Liver (tissue), 8 donors: ENCODE measurements at regions not wholly inside any gene's neighbourhood (a gene's known extent, or its start where the extent isn't known, plus 50 kb on each side); places are given as distances from the start of the nearest gene placed in this dataset.

Source experiments
- DNase-seq: peaks from one replicate; pipeline ENCODE4 v3.0.0-alpha.2; 2017; ENCODE audit warnings: low spot score
- H3K27ac ChIP-seq, 2 donors: one replicate each; pipeline ENCODE4 v1.7.0; 2013; ENCODE audit warnings: inconsistent platforms in 2 of 2, low read length in 2 of 2, control low read depth in 1 of 2, low read depth in 1 of 2, mild to moderate bottlenecking in 1 of 2
- H3K27me3 ChIP-seq, 4 donors: one replicate each; pipeline versions ENCODE4 v1.6.1 to v1.7.0; 2013; ENCODE audit warnings: low read length in 3 of 4, inconsistent platforms in 1 of 4, mild to moderate bottlenecking in 1 of 4, moderate library complexity in 1 of 4; ENCODE audit not compliant: control insufficient read depth in 4 of 4, insufficient read depth in 4 of 4
- H3K36me3 ChIP-seq, 4 donors: one replicate each; pipeline versions ENCODE4 v1.6.1 to v1.7.0; 2013; ENCODE audit warnings: low read length in 3 of 4, mild to moderate bottlenecking in 3 of 4, low read depth in 1 of 4, moderate library complexity in 1 of 4; ENCODE audit not compliant: control insufficient read depth in 4 of 4, insufficient read depth in 3 of 4
- H3K4me1 ChIP-seq, 4 donors: one replicate each; pipeline versions ENCODE4 v1.6.1 to v1.7.0; 2013; ENCODE audit warnings: low read length in 3 of 4, mild to moderate bottlenecking in 3 of 4, moderate library complexity in 1 of 4; ENCODE audit not compliant: control insufficient read depth in 4 of 4, insufficient read depth in 4 of 4
- H3K4me3 ChIP-seq, 3 donors: one replicate each; pipeline versions ENCODE4 v1.6.1 to v1.7.0; 2013; ENCODE audit warnings: low read length in 3 of 3, control low read depth in 1 of 3, low read depth in 1 of 3, mild to moderate bottlenecking in 1 of 3
- H3K9ac ChIP-seq, 2 donors: one replicate each; pipeline ENCODE4 v1.7.0; 2013; ENCODE audit warnings: low read length in 2 of 2, mild to moderate bottlenecking in 2 of 2, moderate library complexity in 2 of 2, control low read depth in 1 of 2, low read depth in 1 of 2
- H3K9me3 ChIP-seq, 4 donors: one replicate each; pipeline versions ENCODE4 v1.6.1 to v1.7.0; 2013; ENCODE audit warnings: low read length in 3 of 4; ENCODE audit not compliant: control insufficient read depth in 4 of 4
- EGR1 ChIP-seq, 2 donors: IDR thresholded peaks; 2 replicates each; pipeline ENCODE4 v1.6.1; 2016 to 2018; ENCODE audit warnings: antibody characterized with exemption in 2 of 2, low read depth in 2 of 2
- HNF4A ChIP-seq, 2 donors: conservative IDR thresholded peaks; 2 replicates each; pipeline ENCODE4 v1.6.1; 2016; ENCODE audit warnings: antibody characterized with exemption in 2 of 2, mild to moderate bottlenecking in 2 of 2
- HNF4G ChIP-seq: IDR thresholded peaks from 2 replicates; pipeline ENCODE4 v1.6.1; 2016; ENCODE audit warnings: antibody characterized with exemption
- JUND ChIP-seq, 2 donors: IDR thresholded peaks; 2 replicates each; pipeline ENCODE4 v1.6.1; 2016; ENCODE audit warnings: antibody characterized with exemption in 2 of 2
- NR2F2 ChIP-seq: IDR thresholded peaks from 2 replicates; pipeline ENCODE4 v1.6.1; 2016; ENCODE audit warnings: antibody characterized with exemption
- RAD21 ChIP-seq, 2 donors: IDR thresholded peaks; 2 replicates each; pipeline ENCODE4 v1.6.1; 2016; ENCODE audit warnings: antibody characterized with exemption in 2 of 2, mild to moderate bottlenecking in 2 of 2
- SP1 ChIP-seq: IDR thresholded peaks from 2 replicates; pipeline ENCODE4 v1.6.1; 2018; ENCODE audit warnings: antibody characterized with exemption, mild to moderate bottlenecking
- TAF1 ChIP-seq: conservative IDR thresholded peaks from 2 replicates; pipeline ENCODE4 v1.6.1; 2016; ENCODE audit warnings: antibody characterized with exemption, mild to moderate bottlenecking
- YY1 ChIP-seq: IDR thresholded peaks from 2 replicates; pipeline ENCODE4 v1.6.1; 2016; ENCODE audit warnings: antibody characterized with exemption, mild to moderate bottlenecking
- WGBS: extraction: QIAGEN DNeasy Blood & Tissue Kit; methylation state at CpG from one replicate; pipeline ENCODE4 v1.1.7; 2013; 5-methylcytosine and 5-hydroxymethylcytosine counted together
- TF ChIP-seq, protein P1 (sequence below): IDR thresholded peaks from 2 replicates; pipeline ENCODE4 v1.6.1; 2016; ENCODE audit warnings: antibody characterized with exemption, mild to moderate bottlenecking
- TF ChIP-seq, protein P2 (sequence below): IDR thresholded peaks from 2 replicates; pipeline ENCODE4 v1.6.1; 2016; ENCODE audit warnings: antibody characterized with exemption
- TF ChIP-seq, protein P3 (sequence below): IDR thresholded peaks from 2 replicates; pipeline ENCODE4 v1.6.1; 2016; ENCODE audit warnings: antibody characterized with exemption
- TF ChIP-seq, protein P4 (sequence below): fragments of 150-350 bp; IDR thresholded peaks from 2 replicates; pipeline ENCODE4 v1.5.1; 2017; ENCODE audit warnings: improper control_type of control experiment, low read depth, low read length; ENCODE audit not compliant: missing input control
- TF ChIP-seq, protein P5 (sequence below): IDR thresholded peaks from 2 replicates; pipeline ENCODE4 v1.6.1; 2016; ENCODE audit warnings: antibody characterized with exemption
- donor health status: healthy.
- donor health status: healthy.
- donor health status: healthy.
- donor health status: healthy.
- donor health status: healthy.

DNA sequence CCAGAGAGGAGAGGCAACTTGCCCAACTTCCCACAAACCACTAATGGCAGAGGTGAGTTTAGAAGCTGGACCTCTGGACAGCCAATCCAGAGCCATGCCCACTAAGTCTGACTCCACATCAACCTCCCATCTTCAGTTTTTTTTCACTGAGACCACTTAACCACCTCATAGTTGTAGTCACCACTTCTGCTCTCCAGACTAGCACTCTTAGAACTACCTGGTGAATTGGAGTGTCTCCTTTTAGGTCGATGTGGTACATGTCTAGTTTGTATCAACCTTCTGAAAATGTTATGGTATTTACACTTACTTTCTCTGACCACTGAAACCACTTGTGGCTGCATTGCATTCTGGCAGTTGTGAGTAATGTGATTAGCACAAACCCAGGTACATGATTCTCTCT, 743.6 kb upstream of the FANCL start:
- no peak overlapping the region for H3K9ac ChIP-seq
- H3K4me3 ChIP-seq = no peak overlapping the region
- no peak for DNase-seq
- H3K27ac ChIP-seq = no peak overlapping the region
- H3K4me1 ChIP-seq = no peaks in the 10 kb centered on the region
- no peaks in the 10 kb centered on the region for H3K27me3 ChIP-seq
- TF ChIP-seq YY1 (no peak), NR2F2 (no peak), HNF4A (conservative IDR thresholded peaks at IDR 0.05) (no peak), HNF4G (no peak)
- TF ChIP-seq, protein P1, sequence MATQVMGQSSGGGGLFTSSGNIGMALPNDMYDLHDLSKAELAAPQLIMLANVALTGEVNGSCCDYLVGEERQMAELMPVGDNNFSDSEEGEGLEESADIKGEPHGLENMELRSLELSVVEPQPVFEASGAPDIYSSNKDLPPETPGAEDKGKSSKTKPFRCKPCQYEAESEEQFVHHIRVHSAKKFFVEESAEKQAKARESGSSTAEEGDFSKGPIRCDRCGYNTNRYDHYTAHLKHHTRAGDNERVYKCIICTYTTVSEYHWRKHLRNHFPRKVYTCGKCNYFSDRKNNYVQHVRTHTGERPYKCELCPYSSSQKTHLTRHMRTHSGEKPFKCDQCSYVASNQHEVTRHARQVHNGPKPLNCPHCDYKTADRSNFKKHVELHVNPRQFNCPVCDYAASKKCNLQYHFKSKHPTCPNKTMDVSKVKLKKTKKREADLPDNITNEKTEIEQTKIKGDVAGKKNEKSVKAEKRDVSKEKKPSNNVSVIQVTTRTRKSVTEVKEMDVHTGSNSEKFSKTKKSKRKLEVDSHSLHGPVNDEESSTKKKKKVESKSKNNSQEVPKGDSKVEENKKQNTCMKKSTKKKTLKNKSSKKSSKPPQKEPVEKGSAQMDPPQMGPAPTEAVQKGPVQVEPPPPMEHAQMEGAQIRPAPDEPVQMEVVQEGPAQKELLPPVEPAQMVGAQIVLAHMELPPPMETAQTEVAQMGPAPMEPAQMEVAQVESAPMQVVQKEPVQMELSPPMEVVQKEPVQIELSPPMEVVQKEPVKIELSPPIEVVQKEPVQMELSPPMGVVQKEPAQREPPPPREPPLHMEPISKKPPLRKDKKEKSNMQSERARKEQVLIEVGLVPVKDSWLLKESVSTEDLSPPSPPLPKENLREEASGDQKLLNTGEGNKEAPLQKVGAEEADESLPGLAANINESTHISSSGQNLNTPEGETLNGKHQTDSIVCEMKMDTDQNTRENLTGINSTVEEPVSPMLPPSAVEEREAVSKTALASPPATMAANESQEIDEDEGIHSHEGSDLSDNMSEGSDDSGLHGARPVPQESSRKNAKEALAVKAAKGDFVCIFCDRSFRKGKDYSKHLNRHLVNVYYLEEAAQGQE = no peak
- TF ChIP-seq, protein P2, sequence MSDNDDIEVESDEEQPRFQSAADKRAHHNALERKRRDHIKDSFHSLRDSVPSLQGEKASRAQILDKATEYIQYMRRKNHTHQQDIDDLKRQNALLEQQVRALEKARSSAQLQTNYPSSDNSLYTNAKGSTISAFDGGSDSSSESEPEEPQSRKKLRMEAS = no peak
- TF ChIP-seq, protein P3, sequence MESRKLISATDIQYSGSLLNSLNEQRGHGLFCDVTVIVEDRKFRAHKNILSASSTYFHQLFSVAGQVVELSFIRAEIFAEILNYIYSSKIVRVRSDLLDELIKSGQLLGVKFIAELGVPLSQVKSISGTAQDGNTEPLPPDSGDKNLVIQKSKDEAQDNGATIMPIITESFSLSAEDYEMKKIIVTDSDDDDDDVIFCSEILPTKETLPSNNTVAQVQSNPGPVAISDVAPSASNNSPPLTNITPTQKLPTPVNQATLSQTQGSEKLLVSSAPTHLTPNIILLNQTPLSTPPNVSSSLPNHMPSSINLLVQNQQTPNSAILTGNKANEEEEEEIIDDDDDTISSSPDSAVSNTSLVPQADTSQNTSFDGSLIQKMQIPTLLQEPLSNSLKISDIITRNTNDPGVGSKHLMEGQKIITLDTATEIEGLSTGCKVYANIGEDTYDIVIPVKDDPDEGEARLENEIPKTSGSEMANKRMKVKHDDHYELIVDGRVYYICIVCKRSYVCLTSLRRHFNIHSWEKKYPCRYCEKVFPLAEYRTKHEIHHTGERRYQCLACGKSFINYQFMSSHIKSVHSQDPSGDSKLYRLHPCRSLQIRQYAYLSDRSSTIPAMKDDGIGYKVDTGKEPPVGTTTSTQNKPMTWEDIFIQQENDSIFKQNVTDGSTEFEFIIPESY = no peak
- TF ChIP-seq, protein P4, sequence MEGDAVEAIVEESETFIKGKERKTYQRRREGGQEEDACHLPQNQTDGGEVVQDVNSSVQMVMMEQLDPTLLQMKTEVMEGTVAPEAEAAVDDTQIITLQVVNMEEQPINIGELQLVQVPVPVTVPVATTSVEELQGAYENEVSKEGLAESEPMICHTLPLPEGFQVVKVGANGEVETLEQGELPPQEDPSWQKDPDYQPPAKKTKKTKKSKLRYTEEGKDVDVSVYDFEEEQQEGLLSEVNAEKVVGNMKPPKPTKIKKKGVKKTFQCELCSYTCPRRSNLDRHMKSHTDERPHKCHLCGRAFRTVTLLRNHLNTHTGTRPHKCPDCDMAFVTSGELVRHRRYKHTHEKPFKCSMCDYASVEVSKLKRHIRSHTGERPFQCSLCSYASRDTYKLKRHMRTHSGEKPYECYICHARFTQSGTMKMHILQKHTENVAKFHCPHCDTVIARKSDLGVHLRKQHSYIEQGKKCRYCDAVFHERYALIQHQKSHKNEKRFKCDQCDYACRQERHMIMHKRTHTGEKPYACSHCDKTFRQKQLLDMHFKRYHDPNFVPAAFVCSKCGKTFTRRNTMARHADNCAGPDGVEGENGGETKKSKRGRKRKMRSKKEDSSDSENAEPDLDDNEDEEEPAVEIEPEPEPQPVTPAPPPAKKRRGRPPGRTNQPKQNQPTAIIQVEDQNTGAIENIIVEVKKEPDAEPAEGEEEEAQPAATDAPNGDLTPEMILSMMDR = no peak
- TF ChIP-seq, protein P5, sequence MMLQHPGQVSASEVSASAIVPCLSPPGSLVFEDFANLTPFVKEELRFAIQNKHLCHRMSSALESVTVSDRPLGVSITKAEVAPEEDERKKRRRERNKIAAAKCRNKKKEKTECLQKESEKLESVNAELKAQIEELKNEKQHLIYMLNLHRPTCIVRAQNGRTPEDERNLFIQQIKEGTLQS = no peak
- H3K36me3 ChIP-seq = no peaks in the 10 kb centered on the region
- H3K9me3 ChIP-seq = no peaks in the 10 kb centered on the region
- WGBS = 51% methylated on average over 1 of the region's 1 CpG

DNA sequence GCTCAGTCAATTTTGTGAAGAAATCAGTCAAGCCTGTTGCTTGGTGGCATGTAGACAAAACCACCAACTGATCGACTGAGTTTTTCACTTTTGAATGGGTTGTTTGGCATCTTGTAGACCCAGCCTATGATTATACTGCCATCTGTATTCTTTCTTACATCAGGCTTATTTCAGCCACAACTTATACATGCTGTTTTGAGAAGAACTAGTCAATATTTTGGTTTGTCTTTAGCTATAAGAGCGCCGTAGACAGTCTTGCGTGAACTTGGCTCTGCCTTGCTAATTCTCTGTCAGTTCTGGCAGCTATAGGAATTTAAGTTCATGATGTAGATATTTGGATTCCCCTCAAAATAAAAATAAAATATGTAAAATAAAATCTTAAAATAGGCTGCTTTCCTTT, 742.0 kb upstream of the FANCL start:
- TF ChIP-seq HNF4A (conservative IDR thresholded peaks at IDR 0.05) (no peak), TAF1 (no peak), NR2F2 (no peak), YY1 (no peak), JUND (IDR thresholded peaks at IDR 0.05) (no peak), EGR1 (IDR thresholded peaks at IDR 0.05; ENCODE audit: low read depth in 2 of 2) (no peak), RAD21 (IDR thresholded peaks at IDR 0.05) (no peak), SP1 (no peak)
- TF ChIP-seq, protein P1 = no peak
- no peak overlapping the region for H3K4me3 ChIP-seq
- H3K36me3 ChIP-seq = no peaks in the 10 kb centered on the region
- no peak overlapping the region for H3K27ac ChIP-seq
- H3K9me3 ChIP-seq = no peaks in the 10 kb centered on the region
- H3K27me3 ChIP-seq = no peaks in the 10 kb centered on the region
- no peak overlapping the region for H3K9ac ChIP-seq
- H3K4me1 ChIP-seq = no peaks in the 10 kb centered on the region
- DNase-seq = no peak
- WGBS = 91% methylated on average over 4 of the region's 4 CpGs
